Small intestine (tissue), 7 donors: ENCODE measurements at regions not wholly inside any gene's neighbourhood (a gene's known extent, or its start where the extent isn't known, plus 50 kb on each side); places are given as distances from the start of the nearest gene placed in this dataset.

Experiments
- DNase-seq, 2 donors: peaks; one replicate each; pipeline versions ENCODE4 v3.0.0 to v3.0.0-alpha.2; 2013
- FAIRE-seq: peaks from 2 replicates; lab custom pipeline; 2012; peaks lifted over from hg19 to GRCh38; lab: Jason Lieb, UNC
- H3K27ac ChIP-seq, 3 donors: one replicate each; pipeline ENCODE4 v1.5.1; 2013; ENCODE audit warnings: low read length in 2 of 3, mild to moderate bottlenecking in 2 of 3, control low read depth in 1 of 3, inconsistent platforms in 1 of 3, low read depth in 1 of 3, moderate library complexity in 1 of 3
- H3K27me3 ChIP-seq, 3 donors: one replicate each; pipeline ENCODE4 v1.6.1; 2013; ENCODE audit warnings: low read length in 3 of 3, inconsistent platforms in 1 of 3; ENCODE audit not compliant: control insufficient read depth in 3 of 3, insufficient read depth in 3 of 3
- H3K36me3 ChIP-seq, 3 donors: one replicate each; pipeline ENCODE4 v1.6.1; 2013; ENCODE audit warnings: low read length in 3 of 3, inconsistent platforms in 1 of 3, low read depth in 1 of 3, mild to moderate bottlenecking in 1 of 3, moderate library complexity in 1 of 3; ENCODE audit not compliant: control insufficient read depth in 3 of 3, insufficient read depth in 2 of 3
- H3K4me1 ChIP-seq, 3 donors: one replicate each; pipeline ENCODE4 v1.6.1; 2013; ENCODE audit warnings: low read length in 2 of 3, inconsistent platforms in 1 of 3, low read depth in 1 of 3, mild to moderate bottlenecking in 1 of 3, moderate library complexity in 1 of 3; ENCODE audit not compliant: control insufficient read depth in 3 of 3, insufficient read depth in 2 of 3
- H3K4me3 ChIP-seq, 3 donors: one replicate each; pipeline ENCODE4 v1.5.1; 2013; ENCODE audit warnings: low read length in 3 of 3, control low read depth in 1 of 3, inconsistent platforms in 1 of 3, low read depth in 1 of 3, mild to moderate bottlenecking in 1 of 3, moderate library complexity in 1 of 3
- H3K9me3 ChIP-seq, 2 donors: one replicate each; pipeline ENCODE4 v1.6.1; 2013; ENCODE audit warnings: low read depth in 1 of 2, low read length in 1 of 2; ENCODE audit not compliant: control insufficient read depth in 2 of 2, insufficient read depth in 1 of 2
- WGBS, 3 donors: extraction: QIAGEN DNeasy Blood & Tissue Kit; methylation state at CpG; one replicate each; pipeline ENCODE4 v1.1.7; 2013; 5-methylcytosine and 5-hydroxymethylcytosine counted together
- donor health status: healthy with polysubstance abuse.
- donor health status: control.
- donor health status: control.
- donor health status: Bipolar disorder and iron deficiency.
- donor health status: healthy.

DNA sequence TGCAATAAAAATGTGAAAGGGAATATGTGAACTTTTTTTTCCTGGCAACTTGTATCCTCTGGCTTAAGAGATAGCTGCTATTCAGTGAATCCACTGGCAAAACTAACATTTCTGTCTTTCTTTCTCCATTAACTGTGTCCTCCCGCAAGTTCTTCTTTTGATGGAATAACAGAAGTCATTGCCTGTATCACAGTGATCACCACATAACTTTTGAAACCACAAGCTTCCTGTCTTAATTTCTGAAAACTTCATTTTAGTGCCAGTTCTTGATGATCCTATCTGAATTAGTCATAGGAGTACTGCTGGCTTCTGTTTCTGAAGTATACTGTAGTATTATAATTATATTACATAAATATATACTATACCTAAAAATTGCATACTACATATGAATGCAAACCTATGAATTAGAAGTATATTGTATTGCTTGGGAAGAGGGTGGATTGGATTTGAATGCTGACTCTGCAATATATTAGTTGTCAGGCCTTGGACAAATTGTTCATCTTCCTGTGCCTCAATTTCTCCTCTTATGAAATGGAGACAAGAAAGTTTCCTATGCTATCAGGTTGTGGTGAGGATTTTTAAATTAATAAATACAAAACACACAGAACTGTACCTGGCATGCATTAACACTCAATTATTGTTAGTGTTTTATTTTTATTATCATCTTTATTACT lies 441.6 kb downstream of the CETN3 start:
- no peak for DNase-seq
- Histone ChIP-seq H3K9me3 (no peaks in the 10 kb centered on the region), H3K4me1 (no peaks in the 10 kb centered on the region), H3K36me3 (no peaks in the 10 kb centered on the region), H3K27ac (no peak overlapping the region), H3K4me3 (no peak overlapping the region), H3K27me3 (no peaks in the 10 kb centered on the region)
- no peak for FAIRE-seq
- 68 to 72% (median 72%) methylated on average over 1 of the region's 1 CpG for whole genome bisulfite sequencing, 3 donors

DNA sequence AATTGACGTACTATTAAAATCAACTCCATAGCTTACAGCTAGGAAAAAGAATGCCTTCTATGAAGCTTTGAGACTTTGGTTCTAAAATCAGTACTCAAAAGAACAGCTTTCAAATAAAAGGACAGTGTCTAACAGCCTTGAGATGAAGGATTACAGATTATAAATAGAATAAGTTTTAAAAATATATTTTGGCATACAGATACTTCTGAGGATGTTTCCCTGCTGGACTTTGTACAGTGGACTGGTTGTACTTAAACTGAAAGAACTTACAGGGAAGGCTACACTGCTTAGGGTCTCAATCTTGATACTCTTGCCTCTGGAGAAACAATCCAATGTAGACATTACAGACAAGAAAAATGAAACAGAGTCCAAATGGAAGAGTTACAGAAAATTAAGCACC lies 452.7 kb downstream of the CETN3 start:
- no peaks in the 10 kb centered on the region for H3K9me3 ChIP-seq
- no peak for FAIRE-seq
- WGBS, 3 donors = 79 to 92% (median 81%) methylated on average over 1 of the region's 1 CpG

DNA sequence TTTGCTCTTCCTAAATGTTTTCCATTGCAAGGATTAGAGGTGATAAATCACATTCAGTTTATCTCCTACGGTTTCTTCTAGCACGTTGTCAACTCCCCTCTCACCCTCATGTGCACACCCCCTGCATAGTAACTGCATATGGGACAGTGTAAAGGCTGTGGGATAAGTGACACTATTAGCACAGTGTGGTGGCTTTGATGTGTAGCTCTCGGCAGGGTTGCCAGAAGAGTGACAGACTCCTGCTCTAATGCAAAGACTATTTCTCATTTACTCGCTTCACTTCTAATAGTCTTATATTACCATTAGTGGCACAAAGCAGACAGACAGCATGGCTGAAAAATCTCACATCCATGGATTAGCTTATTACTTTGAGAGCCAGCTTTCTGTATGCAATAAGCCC lies 454.6 kb downstream of the CETN3 start:
- H3K9me3 ChIP-seq = no peaks in the 10 kb centered on the region
- 46 to 56% (median 50%) methylated on average over 4 of the region's 4 CpGs for WGBS, 3 donors
- no peaks in the 10 kb centered on the region for H3K4me1 ChIP-seq
- DNase-seq = no peak
- H3K27ac ChIP-seq = no peak overlapping the region
- peaks cover 0 to 3% (median 0%) of the 10 kb centered on the region in 3 donors for H3K27me3 ChIP-seq
- no peaks in the 10 kb centered on the region for H3K36me3 ChIP-seq
- FAIRE-seq = no peak
- H3K4me3 ChIP-seq = no peak overlapping the region

More for the DNA sequence above, 452.7 kb downstream of the CETN3 start:
- Histone ChIP-seq H3K36me3 (no peaks in the 10 kb centered on the region), H3K27ac (no peak overlapping the region), H3K27me3 (peaks cover 0 to 3% (median 0%) of the 10 kb centered on the region in 3 donors), H3K4me3 (no peak overlapping the region), H3K4me1 (no peaks in the 10 kb centered on the region)
- no peak for DNase-seq

DNA sequence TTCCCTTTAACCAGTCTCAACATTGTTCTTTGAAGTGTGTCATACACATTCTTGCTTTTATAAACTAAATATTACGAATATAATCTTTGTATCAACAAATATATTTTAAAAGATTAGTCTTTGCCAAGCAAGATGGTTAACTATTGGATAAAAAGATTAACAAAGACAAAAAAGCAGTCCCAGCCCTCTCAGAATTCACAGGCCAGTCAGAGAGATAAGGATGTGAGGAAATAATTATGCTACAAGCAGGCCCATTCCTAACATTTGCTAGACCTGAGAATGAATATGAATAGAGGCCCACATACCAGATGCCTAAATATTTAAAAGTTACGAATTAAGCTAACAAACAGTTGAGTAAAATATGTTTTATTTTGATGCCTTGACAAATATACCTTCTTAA lies 457.7 kb downstream of the CETN3 start:
- WGBS, 3 donors = 34 to 54% (median 41%) methylated on average over 2 of the region's 2 CpGs

DNA sequence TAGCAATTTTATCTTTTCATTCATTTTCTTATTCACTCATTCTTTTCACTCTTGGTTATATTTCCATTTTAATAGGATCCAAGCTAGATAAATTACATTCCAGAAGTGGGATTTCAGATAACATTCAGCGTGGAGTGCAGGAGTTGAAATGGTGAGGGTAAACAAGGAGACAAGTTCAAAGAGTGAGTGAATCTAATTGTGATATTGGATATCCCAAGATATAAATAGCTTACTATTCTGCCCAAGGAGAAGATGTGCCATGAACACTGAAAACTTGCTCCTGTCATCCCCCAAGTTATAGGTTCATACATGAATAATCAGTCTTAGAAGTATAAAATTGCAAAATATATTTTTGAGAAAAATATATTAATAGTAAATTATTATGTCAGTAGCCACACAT lies 459.3 kb downstream of the CETN3 start:
- WGBS, 3 donors = 15 to 61% (median 42%) methylated on average over 1 of the region's 1 CpG
- FAIRE-seq = no peak
- no peak overlapping the region for H3K27ac ChIP-seq
- no peaks in the 10 kb centered on the region for H3K9me3 ChIP-seq
- H3K4me1 ChIP-seq = no peaks in the 10 kb centered on the region
- no peak for DNase-seq
- no peaks in the 10 kb centered on the region for H3K27me3 ChIP-seq
- no peak overlapping the region for H3K4me3 ChIP-seq
- H3K36me3 ChIP-seq = no peaks in the 10 kb centered on the region

More for the DNA sequence above, 457.7 kb downstream of the CETN3 start:
- Histone ChIP-seq H3K27ac (no peak overlapping the region), H3K4me1 (no peaks in the 10 kb centered on the region), H3K27me3 (no peaks in the 10 kb centered on the region), H3K4me3 (no peak overlapping the region), H3K36me3 (no peaks in the 10 kb centered on the region), H3K9me3 (no peaks in the 10 kb centered on the region)
- FAIRE-seq (no peak), DNase-seq (no peak)

DNA sequence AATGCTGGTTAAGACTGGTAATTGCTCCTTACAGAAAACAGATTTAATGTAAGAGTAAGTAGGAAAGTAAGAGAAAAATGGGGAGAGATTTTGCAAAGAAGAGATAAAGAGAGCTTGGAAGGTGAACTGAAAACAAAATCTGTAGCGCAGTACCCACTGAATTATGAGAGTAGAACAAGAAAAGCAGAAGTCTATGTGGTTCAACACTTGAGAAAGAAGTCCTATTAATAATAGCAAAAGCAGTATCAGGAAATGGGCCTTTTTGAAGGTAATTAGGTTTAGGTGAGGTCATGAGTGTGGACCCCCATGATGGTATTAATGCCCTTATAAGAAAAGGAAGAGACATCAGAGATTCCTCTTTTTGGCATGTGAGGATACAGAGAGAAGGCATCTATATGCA lies 460.6 kb downstream of the CETN3 start:
- no peak for FAIRE-seq
- no peak overlapping the region for H3K4me3 ChIP-seq
- H3K9me3 ChIP-seq = no peaks in the 10 kb centered on the region
- H3K36me3 ChIP-seq = no peaks in the 10 kb centered on the region
- 81 to 90% (median 86%) methylated on average over 1 of the region's 1 CpG for WGBS, 3 donors
- no peaks in the 10 kb centered on the region for H3K4me1 ChIP-seq
- H3K27me3 ChIP-seq = no peaks in the 10 kb centered on the region
- no peak overlapping the region for H3K27ac ChIP-seq
- DNase-seq = no peak

DNA sequence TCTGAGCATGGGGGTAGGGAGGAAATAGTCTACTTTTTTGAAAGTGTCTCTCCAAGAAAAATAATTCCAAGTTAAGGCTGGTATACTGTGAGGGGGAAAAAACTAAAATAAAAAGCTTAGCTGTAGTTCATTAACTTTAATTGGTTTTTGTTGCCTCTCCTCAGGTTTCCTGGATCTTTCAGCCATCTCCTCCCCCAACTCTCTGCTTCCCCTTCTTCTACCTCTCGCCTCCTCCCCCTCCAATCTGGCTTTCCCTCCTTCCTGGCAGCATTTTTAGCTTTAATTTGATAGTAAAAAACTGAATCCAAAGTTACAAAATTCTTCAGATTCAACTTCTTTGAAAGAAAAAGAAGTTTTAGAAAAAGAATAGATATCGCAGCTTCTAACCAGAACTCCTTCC lies 462.6 kb downstream of the CETN3 start:
- no peaks in the 10 kb centered on the region for H3K27me3 ChIP-seq
- no peaks in the 10 kb centered on the region for H3K36me3 ChIP-seq
- no peaks in the 10 kb centered on the region for H3K9me3 ChIP-seq
- FAIRE-seq = no peak
- no peak overlapping the region for H3K27ac ChIP-seq
- H3K4me1 ChIP-seq = no peaks in the 10 kb centered on the region
- 28 to 54% (median 43%) methylated on average over 2 of the region's 2 CpGs for WGBS, 3 donors
- no peak for DNase-seq
- no peak overlapping the region for H3K4me3 ChIP-seq

DNA sequence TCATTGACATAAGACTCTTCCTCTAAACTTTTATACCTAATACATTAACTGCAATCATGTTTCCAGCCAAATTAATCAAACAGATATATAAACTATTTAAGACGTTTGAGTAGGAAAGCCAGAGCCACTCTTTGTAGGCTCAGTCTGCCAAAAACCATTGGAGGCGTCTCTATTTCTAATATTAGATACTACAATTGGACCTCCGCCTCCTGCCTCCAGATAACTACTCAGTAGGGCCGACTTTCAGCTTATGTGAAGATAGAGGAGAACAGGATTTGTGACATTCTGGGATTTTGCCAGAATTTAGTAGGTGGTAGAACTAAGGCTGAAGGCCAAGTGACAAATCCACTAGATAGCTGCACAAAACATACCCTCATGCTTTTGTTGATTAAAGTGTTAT lies 463.0 kb downstream of the CETN3 start:
- Histone ChIP-seq H3K27ac (no peak overlapping the region), H3K36me3 (no peaks in the 10 kb centered on the region), H3K4me1 (no peaks in the 10 kb centered on the region), H3K9me3 (no peaks in the 10 kb centered on the region), H3K27me3 (no peaks in the 10 kb centered on the region), H3K4me3 (no peak overlapping the region)
- FAIRE-seq = no peak
- DNase-seq = no peak
- WGBS, 3 donors = 57 to 64% (median 62%) methylated on average over 4 of the region's 4 CpGs

DNA sequence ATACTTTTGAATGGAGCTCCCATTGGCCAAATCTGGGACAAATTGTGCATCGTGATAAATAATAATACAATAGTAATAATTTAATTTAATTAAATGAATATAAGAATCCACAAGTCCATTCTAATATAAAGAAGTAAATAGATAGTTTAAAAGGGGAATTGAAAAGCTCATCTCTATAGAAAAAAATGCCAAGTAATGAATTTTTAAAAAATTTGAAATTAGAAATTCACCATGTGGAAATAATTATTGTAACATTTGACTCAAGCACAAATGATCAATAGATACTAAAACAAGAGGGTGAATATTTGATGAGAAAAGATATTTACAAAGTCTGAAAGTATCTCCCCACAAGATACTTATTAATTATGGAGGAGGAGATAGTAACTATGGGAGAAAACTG lies 467.4 kb downstream of the CETN3 start:
- Histone ChIP-seq H3K36me3 (no peaks in the 10 kb centered on the region), H3K9me3 (no peaks in the 10 kb centered on the region), H3K4me1 (no peaks in the 10 kb centered on the region), H3K27ac (no peak overlapping the region), H3K4me3 (no peak overlapping the region), H3K27me3 (no peaks in the 10 kb centered on the region)
- WGBS, 3 donors = 84 to 93% (median 85%) methylated on average over 1 of the region's 1 CpG
- DNase-seq (no peak), FAIRE-seq (no peak)
